ENCODE measurements at regions not wholly inside any gene's neighbourhood (a gene's known extent, or its start where the extent isn't known, plus 50 kb on each side); places are given as distances from the start of the nearest gene placed in this dataset.

- TF ChIP-seq MAX (CRISPR knock-in tag; IDR thresholded peaks at IDR 0.05) = no peak
- no peak for TF ChIP-seq NR2C2 (CRISPR knock-in tag; IDR thresholded peaks at IDR 0.05)
- no peak for TF ChIP-seq USF1 (CRISPR knock-in tag; IDR thresholded peaks at IDR 0.05)
- TF ChIP-seq, protein P1, sequence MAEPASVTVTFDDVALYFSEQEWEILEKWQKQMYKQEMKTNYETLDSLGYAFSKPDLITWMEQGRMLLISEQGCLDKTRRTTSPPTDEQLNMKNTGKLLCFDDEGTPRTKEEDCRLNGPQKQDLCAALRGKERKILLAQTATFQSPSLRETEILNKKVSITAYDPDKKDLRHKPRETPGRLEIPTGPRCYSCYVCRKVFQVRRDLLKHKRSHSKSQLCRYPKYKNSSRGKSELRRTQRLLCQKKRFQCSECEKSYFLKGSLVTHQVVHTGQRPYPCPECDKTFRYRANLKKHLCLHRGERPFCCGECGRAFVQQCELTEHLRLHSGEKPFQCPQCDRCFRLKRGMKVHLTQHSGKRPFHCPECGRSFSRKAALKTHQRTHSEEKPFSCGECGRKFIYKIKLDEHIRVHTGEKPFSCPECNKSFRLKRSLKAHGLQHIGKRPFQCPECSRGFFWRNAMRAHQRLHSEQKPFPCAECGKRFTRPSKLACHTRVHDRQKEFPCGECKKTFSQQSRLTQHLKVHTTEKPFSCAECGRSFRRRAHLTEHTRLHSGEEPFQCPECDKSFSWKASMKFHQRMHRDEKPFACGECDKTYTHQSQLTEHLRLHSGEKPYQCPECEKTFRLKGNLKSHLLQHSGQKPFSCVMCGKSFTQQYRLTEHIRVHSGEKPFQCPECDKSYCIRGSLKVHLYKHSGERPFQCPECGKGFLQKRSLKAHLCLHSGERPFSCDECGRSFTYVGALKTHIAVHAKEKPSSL (CRISPR knock-in tag; conservative IDR thresholded peaks at IDR 0.05) = no peak
- TF ChIP-seq TEAD4 (CRISPR knock-in tag; IDR thresholded peaks at IDR 0.05) = no peak
- no peak for TF ChIP-seq ERG (CRISPR knock-in tag; IDR thresholded peaks at IDR 0.05)
- no peak for TF ChIP-seq AR (CRISPR knock-in tag; IDR thresholded peaks at IDR 0.05)
- no peak for TF ChIP-seq RORB (CRISPR knock-in tag; IDR thresholded peaks at IDR 0.05)
- no peak for TF ChIP-seq GABPB1 (CRISPR knock-in tag; IDR thresholded peaks at IDR 0.05)
- no peak for TF ChIP-seq NFE2L1 (CRISPR knock-in tag; IDR thresholded peaks at IDR 0.05)
Measured at GRCh38 chr19:31095100-31095804, 254.0 kb downstream of the TSHZ3 start (continued).

DNA sequence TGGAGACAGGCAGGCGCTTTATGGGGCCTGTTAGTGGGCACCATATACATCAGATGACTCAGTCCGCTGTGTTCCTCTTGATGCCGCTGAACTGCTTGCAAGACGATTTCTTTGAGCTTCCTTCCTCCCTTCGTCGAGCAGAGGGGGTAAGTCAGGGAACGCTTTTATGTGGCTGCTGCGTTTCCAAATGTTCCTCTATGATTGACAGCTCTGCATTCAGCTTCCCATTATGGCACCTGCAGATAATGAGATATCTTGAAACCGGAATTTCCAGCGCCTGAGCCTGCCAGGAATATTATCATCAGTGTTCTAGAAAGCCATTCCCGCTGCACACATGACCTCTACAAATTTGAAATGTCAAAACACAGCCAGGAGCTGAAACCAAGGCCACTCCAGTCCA is 257.0 kb downstream of the TSHZ3 start:
- Mint-ChIP-seq H3K4me3 (no peak overlapping the region), H3K27me3 (ENCODE audit: low read depth) (no peaks in the 10 kb centered on the region), H3K4me1 (no peaks in the 10 kb centered on the region), H3K27ac (no peak overlapping the region), H3K9me3 (no peaks in the 10 kb centered on the region), H3K36me3 (no peaks in the 10 kb centered on the region)
- CTCF ChIA-PET = no interaction called here
- POLR2A ChIA-PET = no interaction called here
- ATAC-seq (no peak), DNase-seq (ENCODE audit: low spot score) (no peak)
- TF ChIP-seq, protein P2, sequence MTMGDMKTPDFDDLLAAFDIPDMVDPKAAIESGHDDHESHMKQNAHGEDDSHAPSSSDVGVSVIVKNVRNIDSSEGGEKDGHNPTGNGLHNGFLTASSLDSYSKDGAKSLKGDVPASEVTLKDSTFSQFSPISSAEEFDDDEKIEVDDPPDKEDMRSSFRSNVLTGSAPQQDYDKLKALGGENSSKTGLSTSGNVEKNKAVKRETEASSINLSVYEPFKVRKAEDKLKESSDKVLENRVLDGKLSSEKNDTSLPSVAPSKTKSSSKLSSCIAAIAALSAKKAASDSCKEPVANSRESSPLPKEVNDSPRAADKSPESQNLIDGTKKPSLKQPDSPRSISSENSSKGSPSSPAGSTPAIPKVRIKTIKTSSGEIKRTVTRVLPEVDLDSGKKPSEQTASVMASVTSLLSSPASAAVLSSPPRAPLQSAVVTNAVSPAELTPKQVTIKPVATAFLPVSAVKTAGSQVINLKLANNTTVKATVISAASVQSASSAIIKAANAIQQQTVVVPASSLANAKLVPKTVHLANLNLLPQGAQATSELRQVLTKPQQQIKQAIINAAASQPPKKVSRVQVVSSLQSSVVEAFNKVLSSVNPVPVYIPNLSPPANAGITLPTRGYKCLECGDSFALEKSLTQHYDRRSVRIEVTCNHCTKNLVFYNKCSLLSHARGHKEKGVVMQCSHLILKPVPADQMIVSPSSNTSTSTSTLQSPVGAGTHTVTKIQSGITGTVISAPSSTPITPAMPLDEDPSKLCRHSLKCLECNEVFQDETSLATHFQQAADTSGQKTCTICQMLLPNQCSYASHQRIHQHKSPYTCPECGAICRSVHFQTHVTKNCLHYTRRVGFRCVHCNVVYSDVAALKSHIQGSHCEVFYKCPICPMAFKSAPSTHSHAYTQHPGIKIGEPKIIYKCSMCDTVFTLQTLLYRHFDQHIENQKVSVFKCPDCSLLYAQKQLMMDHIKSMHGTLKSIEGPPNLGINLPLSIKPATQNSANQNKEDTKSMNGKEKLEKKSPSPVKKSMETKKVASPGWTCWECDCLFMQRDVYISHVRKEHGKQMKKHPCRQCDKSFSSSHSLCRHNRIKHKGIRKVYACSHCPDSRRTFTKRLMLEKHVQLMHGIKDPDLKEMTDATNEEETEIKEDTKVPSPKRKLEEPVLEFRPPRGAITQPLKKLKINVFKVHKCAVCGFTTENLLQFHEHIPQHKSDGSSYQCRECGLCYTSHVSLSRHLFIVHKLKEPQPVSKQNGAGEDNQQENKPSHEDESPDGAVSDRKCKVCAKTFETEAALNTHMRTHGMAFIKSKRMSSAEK (CRISPR knock-in tag; IDR thresholded peaks at IDR 0.05; ENCODE audit: borderline replicate concordance) = no peak
- TF ChIP-seq ZNF671 (CRISPR knock-in tag; IDR thresholded peaks at IDR 0.05) (no peak), NR2C2 (CRISPR knock-in tag; IDR thresholded peaks at IDR 0.05) (no peak), NFATC4 (CRISPR knock-in tag; IDR thresholded peaks at IDR 0.05) (no peak), FOXP4 (CRISPR knock-in tag; IDR thresholded peaks at IDR 0.05) (no peak), IRF1 (CRISPR knock-in tag; IDR thresholded peaks at IDR 0.05) (no peak), SMAD3 (CRISPR knock-in tag; IDR thresholded peaks at IDR 0.05; ENCODE audit: borderline replicate concordance) (no peak)
- TF ChIP-seq, protein P1 (CRISPR knock-in tag; conservative IDR thresholded peaks at IDR 0.05) = no peak
- TF ChIP-seq, protein P3, sequence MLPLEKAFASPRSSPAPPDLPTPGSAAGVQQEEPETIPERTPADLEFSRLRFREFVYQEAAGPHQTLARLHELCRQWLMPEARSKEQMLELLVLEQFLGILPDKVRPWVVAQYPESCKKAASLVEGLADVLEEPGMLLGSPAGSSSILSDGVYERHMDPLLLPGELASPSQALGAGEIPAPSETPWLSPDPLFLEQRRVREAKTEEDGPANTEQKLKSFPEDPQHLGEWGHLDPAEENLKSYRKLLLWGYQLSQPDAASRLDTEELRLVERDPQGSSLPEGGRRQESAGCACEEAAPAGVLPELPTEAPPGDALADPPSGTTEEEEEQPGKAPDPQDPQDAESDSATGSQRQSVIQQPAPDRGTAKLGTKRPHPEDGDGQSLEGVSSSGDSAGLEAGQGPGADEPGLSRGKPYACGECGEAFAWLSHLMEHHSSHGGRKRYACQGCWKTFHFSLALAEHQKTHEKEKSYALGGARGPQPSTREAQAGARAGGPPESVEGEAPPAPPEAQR (CRISPR knock-in tag; IDR thresholded peaks at IDR 0.05) = no peak
